Activated naive CD8-positive, alpha-beta T cell treated with anti-CD3 and anti-CD28 coated beads, Interleukin-2, amount 10 ng/mL, durations not matched to agents 7 days and 5 days (primary cell): ENCODE measurements at regions not wholly inside any gene's neighbourhood (a gene's known extent, or its start where the extent isn't known, plus 50 kb on each side); places are given as distances from the start of the nearest gene placed in this dataset.

Experiments used
- ATAC-seq: fragments of 150-1000 bp; cut with Tn5 transposase; one replicate; pipeline ENCODE4 v1.10.0; 2021; ENCODE audit warnings: low read depth, moderate library complexity
- POLR2A ChIA-PET: fragments of 350-600 bp; sonication (Branson Sonifier 250); formaldehyde crosslinking; loops from one replicate; lab custom pipeline; 2021; ENCODE audit warnings: antibody characterized with exemption; lab: Charles Lee
- DNase-seq: peaks from one replicate; pipeline ENCODE4 v3.0.0; 2021
- H3K27ac Mint-ChIP-seq: one replicate; pipeline ENCODE4 v1.8.0; 2022; ENCODE audit warnings: mild to moderate bottlenecking, mixed read lengths
- H3K27me3 Mint-ChIP-seq: one replicate; pipeline ENCODE4 v1.8.0; 2022; ENCODE audit warnings: mild to moderate bottlenecking, moderate library complexity, mixed read lengths
- H3K36me3 Mint-ChIP-seq: one replicate; pipeline ENCODE4 v1.8.0; 2021; ENCODE audit warnings: mild to moderate bottlenecking, mixed read lengths
- H3K4me1 Mint-ChIP-seq: one replicate; pipeline ENCODE4 v1.8.0; 2021; ENCODE audit warnings: mixed read lengths
- H3K4me3 Mint-ChIP-seq: one replicate; pipeline ENCODE4 v1.8.0; 2022; ENCODE audit warnings: mild to moderate bottlenecking, moderate library complexity, mixed read lengths
- H3K9me3 Mint-ChIP-seq: one replicate; pipeline ENCODE4 v1.8.0; 2021; ENCODE audit warnings: mixed read lengths

DNA sequence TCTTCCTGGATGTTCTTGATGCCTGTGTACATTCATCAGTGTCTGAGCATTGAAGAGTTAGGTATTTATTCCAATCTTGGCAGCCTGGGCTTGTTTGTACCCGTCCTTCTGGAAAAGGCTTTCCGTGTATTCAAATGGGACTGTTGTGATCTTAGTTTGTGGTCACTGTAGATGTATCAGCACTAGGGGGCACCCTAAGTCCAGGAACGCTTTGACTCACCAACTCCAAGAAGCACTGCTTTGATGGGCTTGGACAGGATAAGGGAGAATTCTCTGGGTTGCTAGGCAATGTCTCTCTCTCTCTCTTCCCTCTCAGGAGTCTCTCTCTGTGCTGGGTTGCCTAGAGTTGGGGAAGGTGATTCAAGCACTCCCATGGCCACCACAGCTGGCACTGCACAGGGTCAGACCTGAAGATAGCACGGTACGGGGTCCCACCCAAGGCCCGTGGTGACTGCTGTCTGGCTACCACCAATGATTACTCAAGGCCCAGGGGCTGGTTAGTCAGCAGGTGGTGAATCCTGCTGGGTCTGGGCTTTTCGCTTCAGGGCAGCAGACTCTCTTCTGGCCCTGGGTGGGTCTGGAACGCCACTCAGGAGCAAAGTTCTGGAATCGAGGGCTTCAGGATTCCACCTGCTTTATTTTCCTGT, 211.1 kb upstream of the RGS6 start:
- DNase-seq = no peak
- H3K4me1 Mint-ChIP-seq = peaks cover 2% of the 10 kb centered on the region
- no peak for ATAC-seq
- H3K27ac Mint-ChIP-seq = no peak overlapping the region
- H3K9me3 Mint-ChIP-seq = no peaks in the 10 kb centered on the region
- H3K27me3 Mint-ChIP-seq = no peaks in the 10 kb centered on the region
- peaks cover 33% of the 10 kb centered on the region for H3K36me3 Mint-ChIP-seq
- no peak overlapping the region for H3K4me3 Mint-ChIP-seq
- POLR2A ChIA-PET = interaction anchor here (1.0 kb wide), 1 partner anchor 400 kb away, joined by 3 read pairs; no protein-coding TSS in a partner anchor

DNA sequence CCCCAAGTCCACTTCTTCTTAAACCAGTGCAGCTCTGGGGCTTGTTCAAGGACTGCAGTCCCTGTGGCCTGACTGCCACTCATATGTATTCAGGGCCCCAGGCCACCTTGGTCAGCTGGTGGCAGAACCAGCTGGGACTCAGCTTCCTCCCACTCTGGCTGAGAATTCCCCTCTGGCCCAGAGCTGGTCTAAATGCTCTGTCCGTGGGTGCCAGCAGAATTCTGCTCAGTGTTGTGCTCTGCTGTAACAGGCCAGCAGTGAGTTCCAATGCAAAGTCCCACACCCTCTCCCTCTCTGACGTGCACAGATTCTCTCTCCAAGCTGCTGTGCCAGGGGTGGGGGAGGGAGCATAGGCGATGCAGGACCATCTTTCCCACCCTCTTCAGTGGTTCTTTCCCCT, 210.4 kb upstream of the RGS6 start:
- ATAC-seq = no peak
- POLR2A ChIA-PET = interaction anchor here (1.0 kb wide), 1 partner anchor 400 kb away, joined by 3 read pairs; no protein-coding TSS in a partner anchor
- Mint-ChIP-seq H3K27me3 (no peaks in the 10 kb centered on the region), H3K4me1 (peaks cover 2% of the 10 kb centered on the region), H3K4me3 (no peak overlapping the region), H3K9me3 (no peaks in the 10 kb centered on the region), H3K36me3 (peaks cover 33% of the 10 kb centered on the region), H3K27ac (no peak overlapping the region)
- no peak for DNase-seq

DNA sequence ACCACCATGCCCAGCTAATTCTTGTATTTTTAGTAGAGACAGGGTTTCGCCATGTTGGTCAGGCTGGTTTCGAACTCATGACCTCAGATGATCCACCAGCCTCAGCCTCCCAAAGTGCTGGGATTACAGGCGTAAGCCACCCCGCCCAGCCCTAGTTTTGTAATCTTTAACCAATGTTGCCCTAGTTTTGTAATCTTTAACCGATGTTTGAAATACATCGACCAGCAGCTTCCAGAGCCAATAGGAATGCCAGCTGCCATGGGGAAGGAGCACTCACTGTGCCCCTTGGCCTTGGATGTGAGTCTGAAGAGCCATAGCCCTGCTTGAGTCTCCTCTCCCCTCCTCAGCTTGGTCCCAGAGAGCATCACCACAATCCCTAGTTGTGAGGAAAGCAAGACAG, 209.3 kb upstream of the RGS6 start:
- Mint-ChIP-seq H3K27ac (no peak overlapping the region), H3K4me3 (no peak overlapping the region), H3K4me1 (peaks cover 2% of the 10 kb centered on the region), H3K27me3 (no peaks in the 10 kb centered on the region), H3K36me3 (peaks cover 30% of the 10 kb centered on the region), H3K9me3 (no peaks in the 10 kb centered on the region)
- ATAC-seq (no peak), DNase-seq (no peak)
- POLR2A ChIA-PET = no interaction called here

DNA sequence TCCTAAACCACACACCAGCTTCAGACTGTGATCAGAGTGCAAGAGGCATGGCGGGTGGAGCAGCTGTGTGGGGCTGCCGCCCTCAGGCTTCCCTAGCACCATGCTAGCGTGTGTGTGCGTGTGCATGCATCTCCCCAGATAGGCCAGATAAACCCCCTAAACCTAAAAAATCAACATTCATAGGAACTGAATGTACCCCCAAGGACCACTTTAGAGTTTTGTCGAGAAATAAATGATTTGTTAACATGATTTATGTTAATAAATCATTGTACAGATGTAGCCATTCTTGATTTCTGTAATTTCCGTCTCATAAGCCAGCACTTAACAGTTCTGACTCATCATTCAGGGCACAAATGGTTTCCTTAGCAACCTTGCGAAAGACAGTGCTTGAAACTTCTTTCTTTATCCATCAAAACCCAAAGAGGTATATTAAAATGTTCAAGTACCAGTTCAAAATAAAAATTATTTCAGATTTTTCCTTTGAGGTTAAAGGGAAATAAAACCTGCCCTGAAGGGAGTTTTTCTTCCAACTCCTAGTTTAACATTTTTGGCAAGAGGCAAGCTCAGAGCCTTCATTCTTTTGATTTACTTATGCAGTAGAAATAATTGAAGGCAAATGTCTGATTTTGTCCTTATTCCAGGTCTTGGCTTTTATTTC, 206.2 kb upstream of the RGS6 start:
- ATAC-seq = no peak
- Mint-ChIP-seq H3K9me3 (no peaks in the 10 kb centered on the region), H3K27ac (no peak overlapping the region), H3K4me1 (peaks cover 1% of the 10 kb centered on the region), H3K27me3 (no peaks in the 10 kb centered on the region), H3K36me3 (peaks cover 24% of the 10 kb centered on the region), H3K4me3 (no peak overlapping the region)
- no peak for DNase-seq
- POLR2A ChIA-PET = no interaction called here

DNA sequence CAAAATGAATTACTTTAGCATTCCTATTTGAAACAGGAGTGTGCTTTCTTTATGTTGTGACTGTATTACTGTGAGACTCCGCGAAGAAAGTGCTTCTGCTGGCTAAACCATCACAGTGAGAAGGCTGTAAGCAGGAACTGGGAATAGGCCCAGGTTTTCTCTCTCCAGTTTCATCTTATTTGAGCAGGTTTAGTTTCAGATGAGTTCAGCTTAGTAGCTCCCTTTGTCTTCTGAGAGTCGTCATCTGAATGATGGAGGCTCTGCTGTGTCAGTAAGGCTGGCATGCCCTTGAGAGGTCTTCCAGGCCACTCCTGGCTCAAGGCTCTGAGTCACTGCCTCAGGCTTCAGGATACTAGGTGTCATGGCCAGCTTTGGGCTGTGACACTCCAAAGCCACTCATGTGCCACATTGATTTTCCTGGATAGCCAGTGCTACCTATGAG, 205.6 kb upstream of the RGS6 start:
- peaks cover 28% of the 10 kb centered on the region for H3K36me3 Mint-ChIP-seq
- POLR2A ChIA-PET = no interaction called here
- H3K4me1 Mint-ChIP-seq = peaks cover 1% of the 10 kb centered on the region
- no peak for ATAC-seq
- H3K4me3 Mint-ChIP-seq = no peak overlapping the region
- H3K27ac Mint-ChIP-seq = no peak overlapping the region
- no peak for DNase-seq
- no peaks in the 10 kb centered on the region for H3K9me3 Mint-ChIP-seq
- H3K27me3 Mint-ChIP-seq = no peaks in the 10 kb centered on the region

DNA sequence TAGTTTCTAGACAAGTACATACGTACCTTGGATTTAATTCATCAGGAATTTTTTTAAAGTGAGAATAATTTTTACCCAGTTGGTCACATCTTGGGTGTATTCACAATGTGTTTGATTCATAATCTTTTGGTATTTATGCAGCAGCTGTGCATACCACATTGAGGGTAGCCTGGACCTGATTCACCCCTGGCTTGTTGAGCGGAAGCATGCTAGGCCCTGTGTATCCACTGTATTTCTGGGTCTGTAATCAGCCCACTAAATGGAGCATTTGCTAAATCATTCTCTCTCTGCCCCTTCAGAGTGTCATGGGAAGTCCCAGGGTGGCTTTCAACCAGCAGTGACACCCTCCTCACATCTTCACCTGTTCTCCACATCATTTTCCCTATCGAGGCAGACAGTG, 203.8 kb upstream of the RGS6 start:
- ATAC-seq (no peak), DNase-seq (no peak)
- H3K27ac Mint-ChIP-seq = no peak overlapping the region
- H3K4me1 Mint-ChIP-seq = peaks cover 1% of the 10 kb centered on the region
- no peaks in the 10 kb centered on the region for H3K9me3 Mint-ChIP-seq
- H3K4me3 Mint-ChIP-seq = no peak overlapping the region
- no peaks in the 10 kb centered on the region for H3K27me3 Mint-ChIP-seq
- POLR2A ChIA-PET = no interaction called here
- H3K36me3 Mint-ChIP-seq = peaks cover 27% of the 10 kb centered on the region

DNA sequence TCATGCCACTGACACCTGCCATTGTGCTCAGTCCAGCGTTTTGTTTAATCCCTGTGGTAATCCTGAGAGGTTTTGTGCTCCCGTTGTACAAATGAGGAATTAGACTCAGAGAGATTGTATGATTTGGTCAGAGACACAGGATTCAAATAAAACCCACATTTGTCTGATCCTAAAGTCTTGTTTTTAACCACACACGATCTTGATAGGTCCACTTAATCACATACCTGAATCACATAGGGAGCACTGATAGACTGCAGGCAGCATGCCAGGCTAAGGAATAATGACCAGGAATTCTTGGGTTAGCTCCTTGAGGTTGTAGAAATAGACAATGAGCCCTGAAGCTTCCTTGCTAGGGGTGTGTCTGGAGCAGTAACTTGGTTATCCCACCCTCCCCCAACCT, 202.6 kb upstream of the RGS6 start:
- Mint-ChIP-seq H3K27ac (no peak overlapping the region), H3K36me3 (peaks cover 23% of the 10 kb centered on the region), H3K27me3 (no peaks in the 10 kb centered on the region), H3K4me3 (no peak overlapping the region), H3K9me3 (no peaks in the 10 kb centered on the region), H3K4me1 (peaks cover 1% of the 10 kb centered on the region)
- POLR2A ChIA-PET = no interaction called here
- ATAC-seq (no peak), DNase-seq (no peak)

DNA sequence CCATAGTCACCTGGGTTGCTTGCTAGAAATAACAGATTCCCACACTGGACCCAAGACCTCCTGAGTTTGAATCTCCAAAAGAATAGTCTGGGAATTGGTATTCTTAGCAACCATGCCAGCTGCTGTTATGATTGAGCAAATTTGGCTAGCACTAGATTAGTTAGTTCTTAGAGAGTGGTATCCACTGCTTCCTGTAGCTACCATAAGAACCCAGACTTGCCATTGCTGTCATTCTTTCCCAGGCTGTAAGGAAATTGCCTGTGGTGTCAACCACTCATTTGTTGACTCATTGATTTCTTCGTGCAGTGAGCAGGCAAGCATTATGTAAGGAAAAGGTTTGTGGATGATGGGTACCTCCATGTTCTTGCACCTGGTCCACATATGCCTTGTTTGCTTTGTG, 201.8 kb upstream of the RGS6 start:
- H3K27me3 Mint-ChIP-seq = no peaks in the 10 kb centered on the region
- no peak overlapping the region for H3K27ac Mint-ChIP-seq

DNA sequence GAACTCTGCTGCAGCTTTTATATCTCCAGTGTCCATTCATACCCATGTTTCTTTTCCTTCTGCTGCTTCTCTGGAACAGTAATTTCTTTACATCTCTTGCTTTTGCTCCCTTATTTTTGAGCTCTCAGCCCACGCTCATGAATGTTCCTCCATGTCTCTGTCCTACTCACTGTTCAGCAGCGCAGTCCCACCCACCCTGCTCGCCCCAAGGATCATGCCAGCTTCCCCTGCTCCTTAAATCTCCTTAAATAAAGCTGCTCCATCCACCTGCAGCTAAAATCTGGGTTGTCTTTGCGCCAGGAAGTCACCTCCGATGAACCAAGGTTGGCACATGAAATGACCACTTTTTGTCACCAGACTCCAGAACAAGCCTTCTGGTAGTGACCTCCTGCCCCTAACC, 201.1 kb upstream of the RGS6 start:
- H3K4me3 Mint-ChIP-seq = no peak overlapping the region
- ATAC-seq = no peak
- H3K27me3 Mint-ChIP-seq = no peaks in the 10 kb centered on the region
- H3K27ac Mint-ChIP-seq = no peak overlapping the region
- H3K9me3 Mint-ChIP-seq = no peaks in the 10 kb centered on the region
- no peak for DNase-seq
- H3K36me3 Mint-ChIP-seq = peaks cover 24% of the 10 kb centered on the region
- POLR2A ChIA-PET = no interaction called here
- H3K4me1 Mint-ChIP-seq = no peaks in the 10 kb centered on the region

More for the DNA sequence above, 201.8 kb upstream of the RGS6 start:
- peaks cover 1% of the 10 kb centered on the region for H3K4me1 Mint-ChIP-seq
- POLR2A ChIA-PET = no interaction called here
- no peak for ATAC-seq
- DNase-seq = no peak
- H3K36me3 Mint-ChIP-seq = peaks cover 18% of the 10 kb centered on the region
- no peaks in the 10 kb centered on the region for H3K9me3 Mint-ChIP-seq
- no peak overlapping the region for H3K4me3 Mint-ChIP-seq

DNA sequence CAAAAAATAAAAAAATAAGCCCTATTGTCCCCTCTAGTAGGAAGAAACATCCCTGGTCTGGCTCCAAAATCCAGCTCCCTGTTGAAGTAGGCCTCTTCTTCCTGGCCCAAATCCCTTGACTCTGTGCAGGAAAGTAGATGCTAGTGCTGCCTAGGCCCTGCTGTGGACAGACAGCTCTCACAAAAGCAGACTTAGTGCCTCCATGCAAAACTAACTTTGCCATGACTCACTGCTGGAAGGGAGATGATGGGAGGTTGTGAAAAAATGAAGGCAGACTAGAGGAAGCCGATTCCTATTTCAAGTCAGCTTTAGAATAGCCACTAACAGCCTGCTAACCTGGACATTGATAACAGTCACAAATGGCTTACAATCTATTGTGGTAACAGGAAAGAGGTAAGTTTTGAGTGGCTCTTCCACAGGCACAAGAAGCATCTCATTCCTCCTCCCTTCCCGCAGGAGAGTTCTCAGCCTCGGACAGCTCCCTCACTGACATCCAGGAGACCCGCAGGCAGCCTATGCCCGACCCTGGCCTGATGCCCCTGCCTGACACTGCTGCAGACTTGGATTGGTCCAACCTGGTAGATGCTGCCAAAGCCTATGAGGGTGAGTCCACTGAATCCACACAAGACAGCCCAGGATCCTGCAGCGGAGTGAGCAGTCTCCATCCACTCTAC, 198.9 kb upstream of the RGS6 start:
- Mint-ChIP-seq H3K36me3 (peaks cover 29% of the 10 kb centered on the region), H3K27me3 (no peaks in the 10 kb centered on the region), H3K9me3 (no peaks in the 10 kb centered on the region), H3K4me1 (no peaks in the 10 kb centered on the region), H3K27ac (no peak overlapping the region), H3K4me3 (no peak overlapping the region)
- DNase-seq (no peak), ATAC-seq (no peak)
- POLR2A ChIA-PET = no interaction called here

DNA sequence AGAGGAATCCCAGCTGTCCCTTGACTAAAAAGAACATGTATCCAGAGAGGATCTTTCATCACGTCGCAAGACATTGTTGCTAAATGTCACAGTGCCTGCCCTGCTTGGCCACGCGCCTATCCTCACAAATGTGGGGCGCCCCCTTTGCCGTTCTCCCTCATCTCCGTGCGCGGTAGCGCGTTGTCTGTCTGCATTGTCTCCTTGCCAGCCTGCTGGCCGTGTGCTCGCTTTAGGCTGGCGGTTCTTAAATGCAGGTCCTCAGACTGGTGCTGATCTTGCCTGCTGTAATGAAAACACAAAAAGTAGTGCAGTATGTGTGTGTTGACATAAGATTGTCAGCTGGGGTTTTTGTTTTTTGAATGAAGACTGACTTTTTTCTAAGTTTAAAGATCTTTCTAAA, 198.2 kb upstream of the RGS6 start:
- POLR2A ChIA-PET = no interaction called here
- no peak overlapping the region for H3K27ac Mint-ChIP-seq
- H3K36me3 Mint-ChIP-seq = peaks cover 30% of the 10 kb centered on the region
- ATAC-seq (no peak), DNase-seq (no peak)
- no peaks in the 10 kb centered on the region for H3K9me3 Mint-ChIP-seq
- no peak overlapping the region for H3K4me3 Mint-ChIP-seq
- no peaks in the 10 kb centered on the region for H3K4me1 Mint-ChIP-seq
- H3K27me3 Mint-ChIP-seq = no peaks in the 10 kb centered on the region

DNA sequence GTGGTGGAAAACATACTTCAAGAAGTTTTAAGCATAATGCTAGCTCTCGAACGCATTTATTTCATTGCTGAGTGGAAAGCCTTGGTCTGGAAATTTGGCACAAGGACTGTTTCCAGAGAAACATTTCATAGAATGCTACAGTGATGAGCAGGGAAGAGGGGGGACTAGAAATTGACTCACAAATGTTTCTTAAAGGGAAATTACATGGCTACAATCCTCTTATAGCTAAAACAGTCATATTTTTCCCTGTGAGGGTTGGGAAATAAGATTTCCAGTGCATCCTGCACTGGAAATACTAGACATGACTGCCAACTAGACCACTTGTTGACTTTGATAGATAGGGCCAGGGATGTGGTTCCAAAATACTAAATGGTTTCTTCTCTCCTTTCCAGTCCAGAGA, 197.3 kb upstream of the RGS6 start:
- H3K9me3 Mint-ChIP-seq = no peaks in the 10 kb centered on the region
- POLR2A ChIA-PET = no interaction called here
- H3K27ac Mint-ChIP-seq = no peak overlapping the region
- peaks cover 31% of the 10 kb centered on the region for H3K36me3 Mint-ChIP-seq
- no peaks in the 10 kb centered on the region for H3K27me3 Mint-ChIP-seq
- peaks cover 5% of the 10 kb centered on the region for H3K4me1 Mint-ChIP-seq
- ATAC-seq = no peak
- H3K4me3 Mint-ChIP-seq = no peak overlapping the region
- no peak for DNase-seq

DNA sequence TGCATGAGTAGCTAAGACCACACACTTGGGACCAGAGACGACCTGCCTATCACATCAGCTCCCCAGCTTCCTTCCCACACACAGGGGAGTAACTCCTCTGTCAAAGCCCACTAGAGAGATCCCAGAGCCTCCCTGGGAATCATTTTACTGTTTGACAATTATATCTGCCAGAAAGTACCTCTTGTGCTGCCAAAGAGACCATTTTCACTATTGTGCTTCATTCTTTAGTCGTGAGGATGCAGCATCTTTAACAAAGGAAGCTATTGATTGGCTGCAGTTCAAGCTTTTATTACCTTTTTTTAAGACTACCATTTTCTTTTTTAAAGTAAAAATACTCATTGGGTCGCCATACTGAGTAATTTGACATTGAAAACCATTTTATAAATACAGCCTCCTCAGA, 194.5 kb upstream of the RGS6 start:
- POLR2A ChIA-PET = no interaction called here
- no peak overlapping the region for H3K4me3 Mint-ChIP-seq
- no peak for DNase-seq
- H3K4me1 Mint-ChIP-seq = peaks cover 5% of the 10 kb centered on the region
- peaks cover 23% of the 10 kb centered on the region for H3K36me3 Mint-ChIP-seq
- H3K27ac Mint-ChIP-seq = no peak overlapping the region
- H3K9me3 Mint-ChIP-seq = no peaks in the 10 kb centered on the region
- no peak for ATAC-seq
- H3K27me3 Mint-ChIP-seq = no peaks in the 10 kb centered on the region
